ENCODE measurements at regions not wholly inside any gene's neighbourhood (a gene's known extent, or its start where the extent isn't known, plus 50 kb on each side); places are given as distances from the start of the nearest gene placed in this dataset.

GRCh38 chr4:53705972-53706371, 114.7 kb upstream of the LNX1 start:
- TF ChIP-seq, protein P1, sequence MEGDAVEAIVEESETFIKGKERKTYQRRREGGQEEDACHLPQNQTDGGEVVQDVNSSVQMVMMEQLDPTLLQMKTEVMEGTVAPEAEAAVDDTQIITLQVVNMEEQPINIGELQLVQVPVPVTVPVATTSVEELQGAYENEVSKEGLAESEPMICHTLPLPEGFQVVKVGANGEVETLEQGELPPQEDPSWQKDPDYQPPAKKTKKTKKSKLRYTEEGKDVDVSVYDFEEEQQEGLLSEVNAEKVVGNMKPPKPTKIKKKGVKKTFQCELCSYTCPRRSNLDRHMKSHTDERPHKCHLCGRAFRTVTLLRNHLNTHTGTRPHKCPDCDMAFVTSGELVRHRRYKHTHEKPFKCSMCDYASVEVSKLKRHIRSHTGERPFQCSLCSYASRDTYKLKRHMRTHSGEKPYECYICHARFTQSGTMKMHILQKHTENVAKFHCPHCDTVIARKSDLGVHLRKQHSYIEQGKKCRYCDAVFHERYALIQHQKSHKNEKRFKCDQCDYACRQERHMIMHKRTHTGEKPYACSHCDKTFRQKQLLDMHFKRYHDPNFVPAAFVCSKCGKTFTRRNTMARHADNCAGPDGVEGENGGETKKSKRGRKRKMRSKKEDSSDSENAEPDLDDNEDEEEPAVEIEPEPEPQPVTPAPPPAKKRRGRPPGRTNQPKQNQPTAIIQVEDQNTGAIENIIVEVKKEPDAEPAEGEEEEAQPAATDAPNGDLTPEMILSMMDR (IDR thresholded peaks at IDR 0.05; ENCODE audit: insufficient read depth, low read depth, low read length) = no peak
- no peak for TF ChIP-seq EZH2 (IDR thresholded peaks at IDR 0.05; ENCODE audit: insufficient read depth, low read length)
